Hepatic stellate cell (primary cell): ENCODE measurements at regions not wholly inside any gene's neighbourhood (a gene's known extent, or its start where the extent isn't known, plus 50 kb on each side); places are given as distances from the start of the nearest gene placed in this dataset.
"Not testable (repeated sequence)": the region's sequence is repeated elsewhere in the genome, so short reads cannot be mapped to it uniquely, and the experiment has no call there.

Experiments
- DNase-seq: peaks from one replicate; pipeline ENCODE4 v3.0.0; 2011; ENCODE audit warnings: low spot score

GRCh38 chr4:178970433-178971140 lies 1528.3 kb upstream of the AGA start:
- no peak for DNase-seq

DNA sequence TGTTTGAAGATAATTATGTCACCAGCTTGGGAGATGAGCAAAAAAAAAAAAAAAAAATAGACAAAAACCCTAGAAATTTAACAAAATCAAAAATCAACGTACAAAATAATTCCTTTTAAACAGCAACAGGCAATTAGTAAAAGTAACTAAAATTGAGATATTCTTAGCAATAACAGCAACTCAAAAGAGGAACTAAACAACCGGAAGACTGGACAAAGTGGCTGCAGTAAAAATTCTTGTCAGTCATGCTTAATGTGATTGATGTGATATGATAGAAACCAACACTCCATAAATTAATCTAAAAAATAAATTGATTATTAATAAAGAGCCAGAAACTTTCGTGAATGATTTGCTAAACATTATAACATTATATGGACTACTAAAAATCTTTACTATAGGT lies 1534.6 kb upstream of the AGA start:
- DNase-seq: no peak

GRCh38 chr4:178993306-178993705 lies 1551.1 kb upstream of the AGA start:
- no peak for DNase-seq

DNA sequence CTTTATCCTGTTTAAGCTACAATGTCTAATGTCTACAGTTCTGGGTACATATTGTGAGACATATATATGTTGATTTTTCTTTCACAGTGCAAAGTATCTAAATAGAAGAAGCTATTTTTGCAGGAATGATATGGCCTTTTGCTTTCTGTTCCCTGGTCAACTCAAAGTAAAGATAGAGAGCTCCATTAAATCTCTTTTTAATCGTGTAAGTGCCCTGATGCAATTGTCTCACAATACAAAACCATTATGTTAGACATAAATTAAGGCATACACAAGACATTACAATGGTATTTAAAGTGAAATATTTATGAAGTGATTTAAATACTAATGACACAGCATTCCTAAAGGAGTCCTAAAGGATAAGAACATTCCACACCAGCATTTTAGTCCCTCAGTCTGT lies 1559.7 kb upstream of the AGA start:
- no peak for DNase-seq

DNA sequence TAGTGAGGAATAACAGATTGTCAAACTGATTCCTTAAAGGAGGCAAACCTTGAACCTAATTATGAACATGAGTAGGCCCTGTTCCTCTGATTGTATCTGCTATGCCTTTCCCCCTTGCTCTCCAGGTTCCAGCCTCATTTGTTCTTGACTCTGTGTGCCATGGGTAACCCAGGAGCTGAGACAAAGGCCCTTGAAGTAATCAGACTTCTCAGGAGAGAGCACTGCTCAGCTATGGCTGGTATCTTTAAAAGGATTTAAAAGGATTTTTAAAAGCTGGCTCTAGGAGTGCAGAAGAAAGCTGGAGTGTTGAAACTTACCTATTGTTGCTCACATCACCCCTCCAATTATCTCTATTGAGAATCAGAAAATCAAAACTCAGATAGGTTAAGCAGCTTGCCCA lies 1565.5 kb upstream of the AGA start:
- no peak for DNase-seq

GRCh38 chr4:179017581-179017980 lies 1575.3 kb upstream of the AGA start:
- no peak for DNase-seq

DNA sequence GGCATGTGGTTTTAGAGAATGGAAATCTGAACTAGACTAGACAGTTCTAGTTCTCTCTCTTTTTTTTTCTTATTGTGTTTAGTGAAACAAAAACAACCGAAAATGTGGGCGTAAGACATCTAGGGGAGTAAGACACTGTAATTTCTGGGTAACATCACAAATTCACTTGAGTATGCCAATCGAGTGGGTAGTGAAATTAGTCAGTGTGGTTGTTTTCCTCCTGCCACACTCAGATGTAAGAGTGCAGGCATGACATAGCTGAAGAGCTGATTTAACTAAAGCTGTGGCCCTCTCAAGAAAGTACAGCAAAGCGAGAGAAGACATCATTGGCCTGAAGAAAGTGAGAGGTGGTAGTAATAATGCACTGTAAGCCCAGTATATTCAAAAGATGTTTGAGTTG lies 1585.3 kb upstream of the AGA start:
- no peak for DNase-seq

GRCh38 chr4:179028321-179028720 lies 1586.1 kb upstream of the AGA start:
- DNase-seq: no peak

DNA sequence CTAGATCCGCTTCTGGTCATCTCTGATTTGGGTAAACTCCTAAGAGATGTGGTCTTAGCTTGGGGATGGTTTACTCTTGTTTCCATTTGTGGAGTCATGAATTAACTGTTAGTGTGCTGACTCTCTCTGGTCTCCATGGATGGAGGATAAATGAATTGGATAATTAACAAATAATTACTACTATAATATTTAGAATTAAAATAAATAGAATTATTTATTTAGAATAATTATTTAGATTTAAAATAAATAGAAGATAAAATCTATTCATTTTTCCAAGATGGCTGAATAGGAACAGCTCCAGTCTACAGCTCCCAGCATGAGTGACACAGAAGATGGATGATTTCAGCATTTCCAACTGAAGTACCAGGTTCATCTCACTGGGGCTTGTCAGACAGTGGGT lies 1587.4 kb upstream of the AGA start:
- no peak for DNase-seq

DNA sequence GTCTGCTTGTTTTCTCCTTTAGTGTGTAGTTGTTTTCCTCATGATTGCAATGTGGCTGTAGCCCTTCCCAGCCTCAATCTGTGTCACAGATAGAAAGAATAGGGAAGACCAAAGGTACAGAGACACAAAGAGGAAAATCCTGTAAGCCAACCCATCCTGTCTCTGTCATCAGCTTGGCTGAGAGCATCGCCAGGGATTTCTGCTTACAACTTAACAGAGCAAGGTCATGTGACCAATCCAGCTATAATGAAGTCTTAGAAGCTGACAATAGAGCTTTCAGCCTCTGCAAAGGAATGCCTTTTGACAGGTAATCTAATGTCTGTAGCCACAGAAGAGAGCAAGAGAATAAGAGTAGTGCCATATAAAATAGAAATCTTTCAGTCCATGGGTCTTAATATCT lies 1598.0 kb upstream of the AGA start:
- no peak for DNase-seq

DNA sequence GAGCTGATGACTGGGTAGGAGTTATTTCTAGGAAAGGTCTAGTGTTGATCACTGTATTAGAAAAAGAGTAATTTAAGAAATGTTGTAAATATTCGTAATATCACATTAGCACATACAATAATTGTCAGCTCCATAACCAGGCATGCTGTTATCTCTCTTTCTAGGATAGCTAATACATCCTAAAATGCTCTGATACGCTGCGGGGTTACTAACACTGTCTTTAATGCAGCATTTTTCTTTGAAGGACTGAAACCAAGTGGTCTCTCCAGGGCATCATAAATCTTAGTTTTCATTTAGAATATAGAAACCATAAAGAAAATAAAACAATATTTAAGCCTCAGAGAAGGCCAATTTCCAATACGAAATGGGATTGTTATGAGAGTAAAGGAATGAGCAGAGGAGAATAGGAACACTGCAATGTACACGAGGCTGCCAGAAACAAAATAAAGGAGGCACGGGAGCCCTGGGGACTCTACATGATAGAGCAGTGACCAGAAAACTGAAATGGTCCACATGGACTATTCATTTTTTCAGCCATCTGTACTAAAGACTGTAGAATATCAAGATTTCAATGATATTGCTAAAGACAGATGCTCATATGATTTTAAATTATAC lies 1606.7 kb upstream of the AGA start:
- no peak for DNase-seq

- DNase-seq: no peak
These were observed 1609.0 kb upstream of the AGA start for GRCh38 chr4:179051206-179051605.

DNA sequence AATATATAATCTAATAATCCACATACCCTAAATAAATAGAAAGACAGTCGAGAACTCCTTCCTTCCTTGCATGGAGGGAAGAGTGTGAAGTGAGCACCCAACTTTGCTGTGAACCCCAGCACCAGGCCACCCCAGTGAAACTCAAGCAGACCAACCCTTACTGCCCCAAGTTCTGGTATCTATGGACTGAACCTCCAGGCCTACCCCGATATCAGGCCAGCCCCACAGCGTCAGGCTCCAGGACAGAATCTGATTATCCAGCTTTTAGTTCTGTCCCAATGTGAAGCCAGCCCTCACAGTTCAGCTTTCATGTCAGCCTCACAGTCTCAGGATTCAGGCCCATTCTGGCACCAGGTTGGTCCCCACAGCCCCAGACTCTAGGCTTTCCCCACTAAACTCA lies 1617.2 kb upstream of the AGA start:
- no peak for DNase-seq

DNA sequence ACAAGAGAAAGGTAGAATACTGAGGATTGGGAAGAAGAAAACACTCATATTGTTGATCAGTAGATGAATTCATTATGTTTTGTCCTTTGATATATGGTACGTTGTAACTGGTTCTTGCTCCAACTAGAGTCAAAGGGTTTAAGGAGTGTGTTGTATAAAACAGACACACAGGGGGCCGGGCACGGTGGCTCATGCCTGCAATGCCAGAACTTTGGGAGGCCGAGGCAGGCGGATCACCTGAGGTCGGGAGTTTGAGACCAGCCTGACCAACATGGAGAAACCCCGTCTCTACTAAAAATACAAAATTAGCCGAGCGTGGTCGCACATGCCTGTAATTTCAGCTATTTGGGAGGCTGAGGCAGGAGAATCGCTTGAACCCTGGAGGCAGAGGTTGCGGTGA lies 1624.0 kb upstream of the AGA start:
- DNase-seq: not testable (repeated sequence)

GRCh38 chr4:179071131-179071530 lies 1628.9 kb upstream of the AGA start:
- no peak for DNase-seq

DNA sequence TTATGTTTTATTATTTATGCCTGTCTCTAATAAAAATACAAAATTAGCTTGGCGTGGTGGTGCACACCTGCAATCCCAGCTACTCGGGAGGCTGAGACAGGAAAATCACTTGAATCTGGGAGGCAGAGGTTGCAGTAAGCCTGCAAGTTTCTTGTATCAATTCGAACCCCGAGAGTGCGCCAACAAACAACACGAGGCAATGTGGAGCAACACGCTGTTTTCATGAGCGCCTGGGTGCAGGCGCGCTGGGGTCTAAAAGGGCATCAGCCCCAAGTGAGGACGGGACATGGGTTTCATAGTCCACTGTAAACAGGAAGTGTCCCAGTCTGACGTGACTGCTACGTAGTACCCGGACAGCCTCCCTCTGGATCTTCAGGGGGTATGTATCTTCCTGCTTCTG lies 1634.6 kb upstream of the AGA start:
- no peak for DNase-seq

GRCh38 chr4:179095585-179096221 lies 1653.5 kb upstream of the AGA start:
- no peak for DNase-seq

GRCh38 chr4:179097741-179098140 lies 1655.5 kb upstream of the AGA start:
- DNase-seq: no peak

DNA sequence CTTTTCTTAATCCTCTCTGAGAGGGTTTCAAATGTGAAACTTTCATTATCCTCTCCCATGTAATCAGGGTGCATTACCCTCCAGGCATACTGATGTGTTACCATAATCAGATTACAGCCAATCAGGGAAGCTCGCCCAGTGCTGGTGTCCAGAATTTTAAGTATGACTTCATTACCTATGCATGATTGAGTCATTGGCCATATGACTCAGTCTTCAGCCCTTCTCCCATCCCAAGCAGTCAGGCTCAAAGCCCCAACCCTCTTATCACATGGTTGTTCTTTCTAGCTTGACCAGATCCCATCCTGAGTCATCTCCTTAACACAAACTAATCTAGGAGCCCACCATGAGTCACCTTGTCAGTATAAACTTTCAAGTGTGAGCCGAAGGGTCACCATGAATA lies 1668.1 kb upstream of the AGA start:
- no peak for DNase-seq

GRCh38 chr4:179110816-179111215 lies 1668.6 kb upstream of the AGA start:
- DNase-seq: no peak

GRCh38 chr4:179112441-179113170 lies 1670.4 kb upstream of the AGA start:
- no peak for DNase-seq

GRCh38 chr4:179114615-179115014 lies 1672.4 kb upstream of the AGA start:
- no peak for DNase-seq

DNA sequence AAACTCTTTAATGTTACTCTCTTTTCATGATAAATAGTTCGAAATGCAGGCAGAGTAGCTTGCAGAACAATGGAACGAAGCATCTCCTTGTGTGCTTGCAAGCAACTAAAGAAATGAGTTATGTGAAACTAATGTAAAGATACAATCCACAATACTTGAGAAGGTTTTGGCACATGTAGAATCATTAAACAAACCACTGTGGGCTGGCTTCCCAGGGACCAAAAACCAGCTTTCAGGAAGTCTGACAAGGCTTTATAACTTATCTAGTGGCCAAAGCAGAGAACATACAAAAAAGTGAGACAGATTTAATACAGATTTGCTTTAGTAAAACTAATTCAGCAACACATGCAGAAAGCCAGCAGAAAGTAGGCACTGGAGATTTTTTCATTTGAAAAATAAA lies 1673.8 kb upstream of the AGA start:
- DNase-seq: no peak
